GM03348 (cell line): ENCODE measurements at regions not wholly inside any gene's neighbourhood (a gene's known extent, or its start where the extent isn't known, plus 50 kb on each side); places are given as distances from the start of the nearest gene placed in this dataset.

Experiments
- DNase-seq: peaks from one replicate; pipeline ENCODE4 v3.0.0; 2012; ENCODE audit warnings: low spot score

- DNase-seq: no peak
These were observed 552.2 kb downstream of the MDFIC start for GRCh38 chr7:115474137-115474536.

- DNase-seq: peak; percentile 27
These were observed 550.0 kb downstream of the MDFIC start for GRCh38 chr7:115471891-115472290.

DNA sequence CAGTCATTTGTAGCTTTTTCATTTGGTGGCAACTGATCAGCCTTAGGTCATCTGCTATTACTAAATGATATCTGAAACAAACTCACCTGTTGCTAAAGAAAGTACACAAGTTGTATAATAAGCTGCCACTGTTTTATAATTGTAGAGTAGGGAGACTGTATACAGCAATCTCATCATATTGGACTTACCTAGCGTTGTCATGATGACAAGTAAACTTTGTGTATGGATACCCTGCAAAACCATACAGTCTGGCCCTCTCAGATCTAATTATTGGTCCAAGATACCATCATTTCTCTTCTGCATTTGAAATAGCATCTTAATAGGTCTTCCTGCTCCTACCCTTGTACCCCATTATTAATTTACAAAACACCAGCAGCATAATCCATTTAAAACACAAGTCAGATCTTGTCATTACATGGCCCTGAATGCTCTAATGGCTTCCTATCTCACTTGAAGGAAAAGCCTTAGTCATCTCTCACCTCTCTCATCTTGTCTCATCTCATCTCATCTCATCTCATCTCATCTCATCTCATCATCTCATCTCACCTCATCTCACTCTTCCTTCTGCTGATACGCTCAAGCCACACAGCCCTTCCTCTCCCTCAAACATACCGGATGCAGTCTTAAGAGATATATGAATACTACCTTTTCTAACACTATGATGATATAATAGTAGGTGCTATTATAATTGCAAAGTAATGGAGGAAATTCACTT lies 540.6 kb downstream of the MDFIC start:
- no peak for DNase-seq

DNA sequence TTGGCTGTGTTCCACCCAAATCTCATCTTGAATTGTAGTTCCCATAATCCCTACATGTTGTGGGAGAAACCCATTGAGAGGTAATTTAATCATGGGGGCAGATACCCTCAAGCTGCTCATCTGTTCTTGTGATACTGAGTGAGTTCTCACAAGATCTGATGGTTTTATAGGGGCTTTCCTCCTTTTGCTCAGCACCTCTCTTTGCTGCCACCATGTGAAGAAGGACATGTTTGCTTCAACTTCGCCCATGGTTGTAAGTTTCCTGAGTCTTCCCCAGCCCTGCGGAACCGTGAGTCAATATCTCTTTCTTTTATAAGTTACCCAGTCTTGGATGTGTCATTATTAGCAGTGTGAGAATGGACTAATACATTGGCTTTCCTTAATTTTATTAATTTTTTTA lies 527.8 kb downstream of the MDFIC start:
- DNase-seq: no peak

DNA sequence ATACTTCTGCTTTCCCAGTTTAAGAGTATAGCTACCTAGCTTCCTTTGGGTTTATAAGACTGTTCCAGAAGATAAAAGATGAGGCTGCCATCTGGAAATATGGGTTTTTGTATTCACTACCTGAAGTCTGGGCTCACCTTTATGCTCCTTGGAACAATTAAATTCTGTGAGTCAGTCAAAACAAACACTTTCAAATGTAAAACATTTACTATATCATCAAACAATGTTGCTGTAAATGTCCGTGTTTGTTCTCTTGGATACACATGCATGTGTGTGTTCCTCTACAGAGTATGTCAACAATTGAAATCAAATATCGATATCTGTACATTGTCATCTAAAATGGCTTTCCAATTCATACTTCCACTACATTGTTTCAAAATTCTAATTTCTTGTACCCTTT lies 525.6 kb downstream of the MDFIC start:
- DNase-seq: no peak

DNA sequence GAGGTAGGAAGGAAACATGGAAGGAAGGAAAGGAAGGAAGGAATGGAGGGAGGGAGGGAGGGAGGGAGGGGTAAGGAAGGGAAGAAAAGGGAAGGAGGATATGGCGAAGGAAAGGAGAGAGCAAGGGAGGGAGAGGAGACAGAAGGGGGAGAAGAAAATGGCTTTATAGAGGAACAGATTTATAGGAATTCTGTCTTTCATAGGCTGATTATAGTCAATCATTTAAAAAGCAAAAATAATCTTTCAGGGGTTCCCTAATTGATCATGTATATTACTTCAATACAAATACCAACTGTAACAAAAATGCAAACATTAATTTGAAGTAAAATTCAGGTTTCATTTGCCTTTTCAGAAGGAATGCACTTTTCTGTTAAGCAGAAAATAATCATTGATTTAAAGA lies 519.1 kb downstream of the MDFIC start:
- DNase-seq: no peak

DNA sequence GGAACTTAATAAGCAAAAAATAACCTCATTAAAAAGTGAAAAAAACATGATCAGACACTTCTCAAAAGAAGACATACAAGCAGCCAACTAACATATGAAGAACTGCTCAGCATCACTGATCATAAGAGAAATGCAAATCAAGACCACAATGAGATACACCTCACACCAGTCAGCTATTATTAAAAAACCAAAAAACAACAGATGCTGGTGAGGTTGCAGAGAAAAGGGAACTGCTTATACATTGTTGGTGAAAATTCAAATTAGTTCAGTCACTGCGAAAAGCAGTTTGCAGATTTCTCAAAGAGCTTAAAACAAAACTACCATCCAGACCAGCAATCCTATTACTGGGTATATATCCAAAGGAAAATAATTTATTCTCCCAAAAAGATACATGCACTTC lies 513.3 kb downstream of the MDFIC start:
- no peak for DNase-seq

- no peak for DNase-seq
These were observed 508.0 kb downstream of the MDFIC start for GRCh38 chr7:115429918-115430317.

DNA sequence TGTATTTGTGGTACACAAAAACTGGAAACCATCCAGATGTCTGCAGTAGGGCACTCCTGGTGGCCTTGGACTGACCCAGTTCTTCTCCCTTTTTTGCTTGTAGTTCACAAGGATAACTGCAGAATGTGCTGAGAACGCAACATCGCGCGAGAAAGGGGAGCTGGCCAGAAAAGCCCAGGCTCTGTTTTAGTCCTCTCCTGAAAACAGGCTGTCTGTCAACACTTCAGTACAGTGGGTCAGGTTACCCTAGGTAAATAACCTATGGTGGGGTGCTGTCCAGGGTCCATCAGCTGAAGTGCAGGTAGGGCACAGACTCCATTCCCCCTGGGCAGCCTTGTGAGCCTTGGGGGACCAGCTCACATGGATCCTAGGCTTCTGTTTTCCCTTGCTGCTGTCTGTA lies 495.8 kb downstream of the MDFIC start:
- DNase-seq: no peak

DNA sequence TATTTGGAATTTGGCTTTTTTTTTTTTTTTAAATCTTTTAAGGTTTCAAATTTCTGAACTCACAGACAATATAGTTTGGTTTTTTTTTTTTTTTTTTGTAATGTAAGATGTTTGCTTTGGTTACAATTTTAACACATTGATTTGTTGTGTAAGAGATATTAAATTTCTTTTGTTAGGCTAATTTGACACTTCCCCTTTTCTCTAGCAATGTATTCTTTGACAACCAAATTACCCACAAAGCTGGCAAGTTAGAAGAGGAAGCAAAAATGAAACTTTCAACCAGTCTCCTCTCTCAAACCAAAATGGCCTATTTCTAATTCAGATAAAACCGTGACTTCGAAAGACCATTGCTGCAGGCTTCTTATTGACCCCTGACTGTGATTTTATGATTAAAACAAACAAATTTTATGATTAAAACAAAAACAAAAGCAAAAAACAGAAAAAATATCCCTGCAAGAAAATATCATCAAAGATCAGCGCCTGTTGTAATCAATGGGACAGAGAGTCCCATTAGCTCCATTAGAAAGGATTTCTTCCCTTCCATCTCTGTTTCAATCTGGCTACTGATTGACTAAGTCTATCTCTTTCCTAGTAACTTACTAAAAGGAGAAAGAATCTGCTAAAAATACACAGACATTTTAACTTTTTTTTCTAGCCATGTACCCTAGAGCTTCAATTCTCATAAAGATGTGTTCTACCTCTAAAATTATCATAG lies 489.2 kb downstream of the MDFIC start:
- DNase-seq: no peak

DNA sequence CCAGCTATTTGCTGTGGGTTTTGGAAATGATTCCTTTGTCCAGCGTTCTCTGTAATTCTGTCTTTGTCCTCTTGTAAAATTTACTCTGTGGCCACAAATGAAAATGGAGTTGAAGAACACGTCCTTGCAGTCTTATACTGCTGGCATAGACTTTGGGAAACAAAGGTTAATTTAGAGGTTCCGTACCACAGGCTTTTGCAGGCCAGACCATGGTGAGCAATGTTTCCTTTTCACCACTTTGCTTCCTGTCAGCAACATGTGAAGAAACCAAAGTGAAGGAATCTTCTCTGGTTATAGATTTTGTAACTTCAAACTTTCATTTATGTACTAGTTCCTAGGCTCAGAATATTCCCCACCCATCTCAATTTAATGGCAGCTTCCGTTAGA lies 488.5 kb downstream of the MDFIC start:
- DNase-seq: no peak

DNA sequence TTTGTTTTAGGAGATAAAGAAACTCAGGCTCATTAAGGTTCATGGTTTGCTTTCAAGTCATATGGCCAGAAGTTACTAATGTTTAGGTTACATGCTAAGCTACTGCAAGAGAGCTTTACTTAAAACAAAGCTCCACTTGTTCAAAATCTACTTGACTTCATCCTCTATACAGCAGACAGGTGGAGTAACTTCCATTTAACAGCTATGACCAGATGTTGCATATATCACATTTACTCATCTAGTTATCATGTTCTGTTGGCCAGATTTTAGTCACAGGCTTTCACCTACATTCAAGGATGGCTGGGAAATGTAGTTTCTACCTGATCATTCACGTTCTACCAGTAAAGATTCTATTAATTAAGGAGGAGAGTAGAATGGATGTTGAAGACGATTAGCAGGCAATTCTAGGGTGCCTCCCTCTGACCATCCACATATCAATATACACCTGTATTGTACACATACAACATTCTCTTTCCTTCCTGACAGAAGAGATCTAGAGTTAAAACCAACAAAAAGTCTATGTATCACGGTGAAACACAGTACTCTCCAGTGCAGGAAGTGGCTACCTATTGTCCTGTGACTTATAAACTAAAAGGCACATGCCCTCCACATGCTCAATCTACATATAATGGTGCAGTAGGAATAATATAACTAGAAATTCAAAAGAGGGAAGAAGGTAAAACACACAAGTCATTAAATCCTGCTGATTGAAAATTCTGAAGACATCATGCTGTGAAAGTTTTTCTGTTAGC lies 488.0 kb downstream of the MDFIC start:
- DNase-seq: no peak

- no peak for DNase-seq
These were observed 484.3 kb downstream of the MDFIC start for GRCh38 chr7:115406219-115406618.

DNA sequence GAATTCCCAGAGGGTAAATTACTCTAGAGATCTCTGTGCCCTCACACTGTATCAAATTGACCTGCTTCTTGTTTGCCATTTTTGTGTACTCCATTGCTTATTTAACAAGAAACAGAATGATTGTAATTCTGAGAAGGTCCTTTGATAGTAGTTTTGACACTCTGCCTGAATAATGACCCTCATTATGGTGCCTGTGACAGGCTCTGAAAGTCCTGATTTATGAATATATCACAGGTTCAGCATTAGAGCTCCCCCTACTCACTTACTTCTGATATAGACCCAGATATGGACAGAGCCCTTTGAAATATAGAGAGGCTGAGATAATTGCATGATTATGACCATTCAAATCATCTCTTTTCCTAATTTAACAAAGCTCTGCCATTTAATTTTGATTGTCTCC lies 465.2 kb downstream of the MDFIC start:
- DNase-seq: no peak

DNA sequence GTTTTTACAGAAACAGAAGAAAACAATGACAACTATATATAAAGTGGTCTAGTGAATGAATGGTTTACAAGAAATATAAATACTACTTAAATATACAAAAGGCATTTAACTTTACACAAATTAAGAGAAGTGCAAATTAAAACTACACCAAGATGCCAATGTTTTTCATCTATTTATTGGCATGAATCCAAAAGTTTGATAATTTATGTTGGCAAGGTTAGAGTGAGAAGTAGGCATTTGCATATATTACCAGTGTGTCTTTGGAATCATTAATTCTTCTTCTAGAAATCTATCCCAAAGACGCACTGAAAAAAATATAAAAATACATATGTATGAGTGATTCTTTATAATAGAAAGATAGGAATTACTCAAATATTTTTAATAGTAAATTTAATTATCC lies 457.4 kb downstream of the MDFIC start:
- DNase-seq: no peak

GRCh38 chr7:115368998-115369397 lies 447.1 kb downstream of the MDFIC start:
- DNase-seq: no peak

DNA sequence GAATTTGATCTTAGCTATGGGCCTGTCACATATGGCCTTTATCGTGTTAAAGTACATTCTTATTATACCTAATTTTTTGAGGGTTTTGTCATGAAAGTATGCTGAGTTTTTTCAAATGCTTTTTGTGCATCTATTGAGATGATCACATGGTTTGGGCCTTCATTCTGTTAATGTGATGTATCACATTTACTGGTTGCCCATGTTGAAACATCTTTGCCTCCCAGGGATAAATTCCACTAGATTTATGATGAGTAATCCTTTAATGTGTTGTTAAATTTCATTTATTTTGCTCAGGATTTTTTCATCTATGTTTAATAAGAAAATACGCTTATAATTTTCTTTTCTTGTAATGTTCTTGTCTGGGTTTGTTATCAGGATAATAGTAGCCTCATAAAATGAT lies 442.0 kb downstream of the MDFIC start:
- no peak for DNase-seq

DNA sequence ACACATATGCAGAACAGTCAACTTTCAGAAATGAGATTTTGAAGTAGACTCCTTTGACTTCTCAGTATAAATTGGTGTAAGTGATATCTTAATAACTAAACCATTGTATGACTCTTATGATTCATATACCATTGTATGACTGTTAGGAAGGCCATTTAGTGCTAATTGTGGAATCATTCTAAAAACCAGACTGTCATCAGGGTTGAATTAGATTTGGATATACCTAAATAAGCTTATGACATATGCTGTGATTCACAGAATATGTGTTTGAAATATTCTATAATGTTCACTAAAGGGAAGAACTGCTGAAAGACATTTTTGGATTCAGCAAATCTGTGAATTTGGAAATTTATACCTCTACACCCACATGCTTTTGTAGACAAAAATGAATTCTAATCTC lies 438.1 kb downstream of the MDFIC start:
- no peak for DNase-seq

GRCh38 chr7:115359119-115359518 lies 437.2 kb downstream of the MDFIC start:
- no peak for DNase-seq

DNA sequence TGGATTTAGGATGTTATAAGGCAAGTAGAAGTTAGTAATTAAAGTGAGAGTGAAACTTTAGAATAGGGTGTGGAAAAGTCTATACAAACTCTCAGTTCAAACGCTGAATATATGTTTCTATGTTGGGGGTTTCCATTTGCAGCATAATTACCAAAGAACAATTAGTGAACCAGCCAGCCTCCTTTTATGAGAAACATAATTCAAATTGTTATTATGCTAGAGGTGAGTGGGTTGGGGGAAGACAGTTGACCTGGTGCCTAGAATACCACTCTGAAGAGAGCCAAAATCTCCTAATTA lies 435.8 kb downstream of the MDFIC start:
- DNase-seq: no peak

GRCh38 chr7:115356999-115357702 lies 435.3 kb downstream of the MDFIC start:
- no peak for DNase-seq

DNA sequence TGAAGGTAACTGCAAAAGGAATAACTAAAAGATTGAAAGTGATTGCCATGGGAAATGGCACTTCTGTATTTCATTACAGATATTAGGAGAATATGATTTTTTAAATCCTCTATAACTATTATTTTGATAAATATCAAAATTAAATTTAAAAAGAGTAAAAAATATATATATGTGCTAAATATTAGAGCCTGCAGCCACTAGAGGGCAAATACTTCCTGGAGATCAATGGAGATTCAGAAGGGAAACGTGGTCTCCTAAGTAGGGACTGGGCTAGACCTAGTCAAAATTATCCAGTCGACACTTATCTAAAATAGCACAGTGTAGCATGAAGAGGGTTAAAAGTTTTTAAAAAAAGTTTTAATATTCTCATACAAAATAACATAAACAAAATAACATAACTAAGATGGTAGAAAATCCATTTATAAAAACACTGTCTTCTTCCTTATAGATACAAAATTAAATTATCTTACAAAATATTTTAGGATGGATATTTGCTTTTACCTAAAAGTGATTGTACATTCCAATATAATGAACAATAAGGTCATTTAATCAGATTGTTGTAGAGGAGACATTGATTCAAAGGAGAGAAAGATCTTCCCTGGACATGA lies 434.3 kb downstream of the MDFIC start:
- DNase-seq: peak; percentile 8
